ENCODE measurements at regions not wholly inside any gene's neighbourhood (a gene's known extent, or its start where the extent isn't known, plus 50 kb on each side); places are given as distances from the start of the nearest gene placed in this dataset.

- no peak for DNase-seq
- no peaks in the 10 kb centered on the region for H3K36me3 ChIP-seq
- no peaks in the 10 kb centered on the region for H3K27me3 ChIP-seq
- H3K9me3 ChIP-seq = no peaks in the 10 kb centered on the region
- intact Hi-C loops (cut with DNase I) = no loop called here
- WGBS, 2 donors = 96 to 97% methylated on average over 4 of the region's 4 CpGs
- no peaks in the 10 kb centered on the region for H3K4me1 ChIP-seq
- TF ChIP-seq, protein P1, sequence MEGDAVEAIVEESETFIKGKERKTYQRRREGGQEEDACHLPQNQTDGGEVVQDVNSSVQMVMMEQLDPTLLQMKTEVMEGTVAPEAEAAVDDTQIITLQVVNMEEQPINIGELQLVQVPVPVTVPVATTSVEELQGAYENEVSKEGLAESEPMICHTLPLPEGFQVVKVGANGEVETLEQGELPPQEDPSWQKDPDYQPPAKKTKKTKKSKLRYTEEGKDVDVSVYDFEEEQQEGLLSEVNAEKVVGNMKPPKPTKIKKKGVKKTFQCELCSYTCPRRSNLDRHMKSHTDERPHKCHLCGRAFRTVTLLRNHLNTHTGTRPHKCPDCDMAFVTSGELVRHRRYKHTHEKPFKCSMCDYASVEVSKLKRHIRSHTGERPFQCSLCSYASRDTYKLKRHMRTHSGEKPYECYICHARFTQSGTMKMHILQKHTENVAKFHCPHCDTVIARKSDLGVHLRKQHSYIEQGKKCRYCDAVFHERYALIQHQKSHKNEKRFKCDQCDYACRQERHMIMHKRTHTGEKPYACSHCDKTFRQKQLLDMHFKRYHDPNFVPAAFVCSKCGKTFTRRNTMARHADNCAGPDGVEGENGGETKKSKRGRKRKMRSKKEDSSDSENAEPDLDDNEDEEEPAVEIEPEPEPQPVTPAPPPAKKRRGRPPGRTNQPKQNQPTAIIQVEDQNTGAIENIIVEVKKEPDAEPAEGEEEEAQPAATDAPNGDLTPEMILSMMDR (IDR thresholded peaks at IDR 0.05) = no peak
- no peak for TF ChIP-seq POLR2A (IDR thresholded peaks at IDR 0.05)
- no peak overlapping the region for H3K4me3 ChIP-seq (replicated peaks in 1 of 3)
- H3K27ac ChIP-seq = no peak overlapping the region
Measured at GRCh38 chr10:59020502-59020901, 155.9 kb upstream of the PHYHIPL start.

- TF ChIP-seq, protein P1 (IDR thresholded peaks at IDR 0.05) = no peak
- TF ChIP-seq POLR2A (IDR thresholded peaks at IDR 0.05) = no peak
- intact Hi-C loops (cut with DNase I) = no loop called here
- Histone ChIP-seq H3K4me3 (replicated peaks in 1 of 3) (no peak overlapping the region), H3K27ac (no peak overlapping the region), H3K36me3 (no peaks in the 10 kb centered on the region), H3K27me3 (no peaks in the 10 kb centered on the region), H3K4me1 (no peaks in the 10 kb centered on the region), H3K9me3 (no peaks in the 10 kb centered on the region)
- WGBS, 2 donors = 86 to 89% methylated on average over 23 of the region's 23 CpGs
- no peak for DNase-seq
Measured at GRCh38 chr10:59025981-59026765, 150.3 kb upstream of the PHYHIPL start.

DNA sequence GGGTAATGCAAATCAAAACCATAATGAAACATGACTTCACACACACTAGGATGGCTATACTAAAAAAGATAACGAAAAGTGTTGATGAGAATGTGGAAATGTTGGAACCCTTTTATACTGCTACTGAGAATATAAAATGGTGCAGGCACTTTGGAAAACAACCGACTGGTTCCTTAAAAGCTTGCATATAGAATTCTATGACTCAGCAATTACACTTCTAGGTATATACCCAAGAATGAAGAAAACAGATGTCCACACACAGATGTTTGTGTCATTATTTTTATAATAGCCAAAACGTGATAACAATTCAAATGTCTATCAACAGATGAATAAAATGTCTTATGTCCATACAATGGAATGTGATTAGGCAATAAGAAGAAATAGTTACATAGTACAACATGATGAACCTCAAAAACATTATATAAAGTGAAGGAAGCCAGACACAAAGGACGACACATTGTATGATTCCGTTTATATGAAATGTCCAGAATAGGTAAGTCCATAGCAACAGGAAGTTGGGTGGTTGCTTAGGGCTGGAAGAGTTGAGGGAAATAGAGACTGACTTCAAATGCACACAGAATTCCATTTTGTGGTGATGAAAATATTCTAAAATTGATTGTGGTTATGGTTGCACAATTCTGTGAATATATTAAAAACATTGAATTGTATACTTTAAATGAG, 148.3 kb upstream of the PHYHIPL start:
- 82 to 87% methylated on average over 5 of the region's 5 CpGs for WGBS, 2 donors
- Histone ChIP-seq H3K36me3 (no peaks in the 10 kb centered on the region), H3K27ac (no peak overlapping the region), H3K27me3 (no peaks in the 10 kb centered on the region), H3K4me1 (no peaks in the 10 kb centered on the region), H3K9me3 (no peaks in the 10 kb centered on the region), H3K4me3 (replicated peaks in 1 of 3) (no peak overlapping the region)
- intact Hi-C loops (cut with DNase I) = no loop called here
- no peak for TF ChIP-seq POLR2A (IDR thresholded peaks at IDR 0.05)
- TF ChIP-seq, protein P1 (IDR thresholded peaks at IDR 0.05) = no peak
- no peak for DNase-seq

DNA sequence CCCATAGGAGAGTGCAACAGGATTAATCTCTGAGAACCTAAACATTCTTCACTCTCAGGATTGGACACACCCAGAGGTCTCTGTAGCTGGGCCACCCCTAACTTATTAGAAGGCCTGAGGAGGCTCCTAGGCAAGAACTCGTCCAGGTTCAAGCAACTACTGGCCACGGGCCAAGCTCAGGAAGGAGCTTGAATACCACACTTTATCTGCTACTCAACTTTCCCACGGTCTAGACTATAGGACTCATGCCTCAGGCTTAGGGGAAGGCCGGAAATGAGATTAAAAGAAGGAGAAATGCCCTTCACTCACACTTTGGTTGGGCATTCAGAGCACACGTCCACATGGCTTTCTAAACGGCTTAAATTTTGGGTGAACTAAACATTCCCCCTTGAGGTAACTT, 142.8 kb upstream of the PHYHIPL start:
- no peaks in the 10 kb centered on the region for H3K27me3 ChIP-seq
- no peaks in the 10 kb centered on the region for H3K4me1 ChIP-seq
- intact Hi-C loops (cut with DNase I) = no loop called here
- no peaks in the 10 kb centered on the region for H3K9me3 ChIP-seq
- WGBS, 2 donors = 63 to 64% methylated on average over 6 of the region's 6 CpGs
- DNase-seq = no peak
- no peak overlapping the region for H3K27ac ChIP-seq
- no peak overlapping the region for H3K4me3 ChIP-seq (replicated peaks in 1 of 3)
- H3K36me3 ChIP-seq = no peaks in the 10 kb centered on the region
- no peak for TF ChIP-seq POLR2A (IDR thresholded peaks at IDR 0.05)
- TF ChIP-seq, protein P1 (IDR thresholded peaks at IDR 0.05) = no peak
